GM11168 (cell line): ENCODE measurements at regions not wholly inside any gene's neighbourhood (a gene's known extent, or its start where the extent isn't known, plus 50 kb on each side); places are given as distances from the start of the nearest gene placed in this dataset.

Source experiments
- in situ Hi-C: fragments of 300-500 bp; cut with MboI; formaldehyde crosslinking; loops from one replicate; pipeline ENCODE4 v1.12.0; 2022; ENCODE audit warnings: low sequenced_read_pairs; ENCODE audit not compliant: unreplicated experiment

DNA sequence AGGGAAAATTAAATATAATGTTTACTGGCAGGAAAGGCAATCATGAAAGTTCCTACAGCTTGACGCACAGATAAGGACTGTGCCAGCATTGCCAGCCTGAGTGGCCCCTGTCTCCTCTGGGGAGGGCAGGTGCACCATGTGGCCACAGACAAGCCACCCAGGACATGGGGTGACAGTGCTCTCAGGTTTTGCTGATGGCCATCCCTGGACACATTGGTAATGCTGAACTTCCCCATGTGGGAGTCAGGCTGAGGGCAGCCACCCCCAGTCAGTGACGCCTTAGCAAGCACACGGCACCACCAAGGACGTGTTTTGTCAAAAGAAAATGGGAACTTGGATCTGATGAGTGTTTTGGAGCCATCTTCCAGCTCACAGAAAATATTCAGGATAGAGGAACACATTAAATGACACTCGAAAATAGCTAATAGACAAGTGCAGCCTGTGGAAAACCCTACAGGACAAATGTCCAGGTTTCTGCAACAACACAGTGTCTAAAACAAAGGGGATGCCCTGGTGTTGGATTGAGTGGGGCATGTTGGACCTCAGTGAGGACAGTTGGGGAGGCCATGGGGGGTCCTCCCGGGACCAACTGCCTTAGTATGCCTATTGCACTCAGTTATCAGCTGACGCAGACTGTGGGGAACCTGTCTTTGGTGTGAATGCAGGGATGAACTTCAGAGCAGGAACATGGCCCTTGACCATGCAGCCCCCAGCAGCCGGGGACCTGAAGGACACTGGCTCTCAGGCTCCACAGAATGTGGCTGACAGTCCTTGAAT is 1450.5 kb downstream of the BRD1 start:
- in situ Hi-C loops, result no loop called here

DNA sequence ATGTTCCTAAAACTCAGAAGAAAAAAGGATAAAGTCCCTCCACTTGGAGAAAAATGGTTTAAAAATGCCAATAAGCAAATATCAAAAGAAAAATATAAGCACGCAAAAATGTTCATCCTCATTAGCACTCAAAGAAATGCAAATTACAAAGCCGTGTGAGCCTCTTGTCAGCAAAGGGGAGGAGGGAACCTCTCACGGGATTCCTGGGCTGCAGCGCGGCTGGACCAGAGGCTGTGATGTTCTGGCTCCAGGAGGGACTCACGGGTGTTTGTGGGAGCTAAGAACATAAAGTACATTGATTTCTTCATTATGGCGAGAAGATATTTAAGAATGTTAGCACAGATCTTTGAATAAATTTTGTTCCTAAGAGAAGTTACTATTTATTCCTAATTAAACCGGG is 1451.2 kb downstream of the BRD1 start:
- in situ Hi-C loops, result no loop called here

DNA sequence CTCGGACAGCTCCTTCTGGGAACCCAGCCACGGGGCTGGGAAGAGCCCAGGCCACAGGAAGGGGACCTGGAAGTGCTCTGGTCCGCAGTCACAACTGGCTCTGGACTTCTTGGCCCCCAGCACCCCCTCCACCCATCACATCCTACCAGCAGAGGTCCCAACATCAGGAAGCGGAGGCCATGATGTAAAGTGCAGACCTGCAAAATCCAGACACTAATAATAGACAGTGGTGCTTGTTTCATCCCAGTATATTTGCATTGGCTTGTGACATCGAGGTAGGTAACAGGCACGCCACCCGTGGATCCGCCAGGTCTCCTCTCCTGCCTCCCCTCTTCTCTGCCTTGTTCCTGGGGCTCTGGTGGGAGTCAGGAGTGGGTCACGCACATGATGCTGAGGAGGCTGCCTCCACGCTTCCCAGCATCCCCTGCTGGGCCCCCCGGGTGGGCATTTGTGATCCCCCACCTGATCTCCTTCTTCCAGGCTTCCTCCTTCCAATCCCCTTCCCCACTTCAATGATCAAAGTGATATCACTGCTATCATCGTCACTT is 1454.0 kb downstream of the BRD1 start:
- in situ Hi-C loops, result no loop called here

DNA sequence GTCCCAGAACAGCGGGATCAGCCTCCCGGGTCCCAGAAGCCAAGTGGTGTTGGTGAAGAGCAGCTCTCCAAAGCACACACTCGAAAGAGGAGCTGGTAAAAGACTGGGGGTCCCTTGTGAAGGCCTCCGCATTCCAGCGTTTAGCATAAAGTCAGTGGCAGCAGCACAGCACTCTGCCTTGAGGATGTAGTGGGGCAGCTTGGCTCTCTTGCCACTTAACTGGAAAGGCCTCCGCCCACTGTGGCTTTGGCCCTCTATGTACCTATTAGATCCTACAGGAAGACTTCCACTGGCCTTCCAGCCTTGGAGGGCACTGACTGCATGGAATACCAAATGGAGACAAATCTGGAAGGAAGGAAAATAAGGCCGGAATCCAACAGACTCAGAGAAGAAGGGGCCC is 1455.3 kb downstream of the BRD1 start:
- in situ Hi-C loops, result no loop called here

DNA sequence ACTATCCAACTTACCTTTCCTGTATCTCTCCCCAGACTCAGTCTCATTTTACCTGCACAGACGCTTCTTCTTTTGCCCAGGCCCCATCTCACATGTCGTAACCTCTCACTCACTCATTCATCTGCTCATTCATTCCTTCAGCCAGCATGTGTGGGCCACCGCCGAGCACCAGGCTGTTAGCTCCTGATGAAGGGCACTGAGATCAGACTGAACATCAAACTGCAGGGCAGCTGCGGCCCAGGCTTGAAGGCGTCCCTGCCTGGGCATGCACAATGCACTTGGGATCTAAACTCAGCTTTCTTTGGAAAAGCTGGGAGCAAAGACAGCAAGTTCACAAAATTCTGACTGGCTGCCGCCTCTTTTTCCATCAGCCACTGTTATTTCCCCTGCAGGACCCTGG is 1456.3 kb downstream of the BRD1 start:
- in situ Hi-C loops, result no loop called here

DNA sequence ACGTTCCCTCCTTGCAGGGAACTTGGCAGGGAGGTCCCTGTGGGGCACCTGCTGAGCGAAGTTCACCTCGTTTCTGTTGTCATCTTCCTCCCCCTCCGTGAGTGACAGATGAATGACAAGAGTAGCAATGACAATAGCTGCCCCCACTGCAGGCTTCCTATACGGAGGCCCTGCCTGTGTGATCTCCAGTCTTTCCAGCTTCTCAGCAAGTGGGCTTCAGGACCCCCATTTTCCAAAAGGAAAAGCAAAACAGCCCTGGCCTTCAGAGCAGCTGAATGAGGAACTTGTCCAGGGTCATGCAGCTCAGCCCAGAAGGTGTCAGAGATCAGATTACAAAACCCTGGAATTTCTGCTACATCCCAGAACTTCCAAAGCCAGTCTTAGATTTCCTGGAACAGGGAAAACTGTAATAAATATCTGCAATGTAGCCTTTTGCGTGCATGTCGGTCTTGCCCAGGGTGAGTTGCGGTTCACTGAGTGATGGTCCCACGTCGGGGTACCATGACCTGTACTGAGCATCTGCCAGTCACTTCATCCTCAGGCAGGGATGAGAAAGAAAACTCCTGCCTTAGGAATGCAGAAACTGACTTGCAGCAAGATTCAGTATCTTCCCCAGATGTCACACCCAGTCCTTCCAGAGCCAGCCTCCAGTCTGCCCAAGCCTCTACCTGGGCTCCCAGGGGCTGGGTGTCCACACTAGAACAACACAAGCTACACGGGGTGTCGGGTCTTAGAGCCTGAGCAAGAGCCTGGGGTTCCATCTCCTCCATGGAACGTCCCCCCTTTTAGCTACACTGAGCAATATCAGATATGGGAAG is 1457.0 kb downstream of the BRD1 start:
- in situ Hi-C loops, result no loop called here

DNA sequence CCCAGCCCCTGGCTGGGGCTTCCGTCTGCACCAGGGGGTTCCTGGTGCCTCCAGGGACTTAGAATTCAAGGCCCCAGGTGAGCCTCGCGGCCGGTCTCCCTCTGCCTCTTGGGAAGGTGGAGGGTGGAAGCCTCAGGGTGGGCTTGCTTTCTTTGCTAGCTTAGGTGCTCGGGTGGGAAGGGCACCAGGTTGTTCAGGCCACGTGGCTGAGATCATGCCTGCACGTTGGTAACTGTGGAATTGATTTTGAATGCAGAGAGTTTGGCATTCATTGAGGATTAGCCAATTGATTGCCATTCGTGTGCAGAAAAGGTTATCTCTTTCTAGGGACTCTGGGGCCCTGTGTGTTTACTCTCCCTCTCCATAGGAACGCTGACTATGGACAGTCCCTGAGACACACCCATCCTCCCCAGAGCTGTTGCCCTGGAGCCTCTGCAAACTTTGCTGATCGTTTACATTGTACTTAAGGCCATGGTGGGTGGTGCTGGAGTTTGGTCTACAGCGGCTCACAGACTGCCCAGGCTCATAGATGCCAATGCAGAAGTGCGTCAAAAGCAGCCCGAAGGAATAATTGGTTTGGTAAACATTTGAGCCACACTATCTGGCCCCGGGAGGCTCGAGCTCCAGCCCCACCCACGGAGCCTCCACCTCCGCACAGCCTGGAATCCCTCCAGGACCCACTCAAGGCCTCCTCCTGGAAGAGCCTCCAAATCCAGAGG is 1457.7 kb downstream of the BRD1 start:
- in situ Hi-C loops, result no loop called here

DNA sequence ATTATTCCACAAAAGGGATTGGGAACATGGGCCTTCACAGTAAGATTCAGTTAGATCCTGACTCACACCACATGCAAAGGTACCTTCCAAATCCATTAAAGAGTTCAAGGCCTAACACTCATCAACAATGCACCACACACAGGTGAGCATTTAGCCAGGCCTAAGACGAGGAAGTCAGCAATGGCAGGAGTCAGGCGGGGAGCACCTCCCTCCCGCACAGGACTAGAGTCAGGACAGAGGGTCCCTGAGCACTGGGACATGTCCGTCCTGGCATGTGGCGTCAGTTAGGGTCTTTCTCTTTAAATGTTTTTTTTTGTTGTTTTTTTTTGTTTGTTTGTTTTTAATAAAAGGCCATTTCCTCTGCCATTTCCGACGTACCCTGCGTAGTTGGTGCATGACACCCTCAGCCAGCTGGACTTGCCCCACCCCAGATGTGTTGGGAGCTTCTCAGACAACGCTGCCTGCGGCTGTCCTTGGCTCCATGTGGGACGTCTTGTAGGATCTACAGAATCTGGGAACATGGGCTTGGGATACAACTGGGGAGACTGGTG is 1458.6 kb downstream of the BRD1 start:
- in situ Hi-C loops, result no loop called here

DNA sequence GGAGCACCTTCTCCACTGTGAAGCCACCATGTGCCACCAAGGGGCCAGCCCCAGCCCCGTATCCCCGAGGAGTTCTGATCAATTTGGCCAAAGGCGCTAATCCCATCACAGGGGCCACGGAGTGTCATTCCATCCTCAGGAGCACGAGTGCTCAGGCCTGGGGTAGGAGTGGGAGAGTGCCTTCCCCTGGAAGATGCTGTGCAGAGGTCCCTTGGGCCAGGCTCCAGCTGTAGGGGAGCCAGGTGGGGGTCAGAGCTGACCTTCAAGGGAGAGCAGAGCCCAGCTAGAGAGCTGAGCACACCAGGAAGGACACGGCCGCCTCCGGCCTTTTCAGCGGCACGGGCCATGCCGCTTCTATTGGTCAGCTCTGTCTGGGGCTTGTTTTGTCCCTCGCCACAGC is 1459.9 kb downstream of the BRD1 start:
- in situ Hi-C loops, result no loop called here

DNA sequence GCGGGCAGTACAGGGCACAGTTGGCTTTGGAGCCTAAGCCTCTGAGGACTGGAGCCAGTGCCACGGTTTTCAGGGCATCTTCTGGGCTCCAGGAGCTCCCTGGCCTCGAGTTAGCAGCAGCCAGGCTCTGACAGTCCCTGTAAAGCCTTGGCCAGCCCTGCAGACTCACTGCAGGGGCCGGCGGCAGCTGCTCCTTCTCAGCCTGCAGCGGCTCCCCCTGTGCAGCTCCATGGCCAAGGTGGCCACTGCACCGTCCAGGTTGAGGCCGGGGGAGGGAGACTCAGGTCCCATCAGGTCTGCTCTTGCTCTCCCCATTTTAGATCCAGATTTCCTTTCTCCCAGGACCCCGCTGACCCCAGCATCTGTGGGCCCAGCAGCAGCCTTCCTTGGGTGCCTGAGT is 1461.1 kb downstream of the BRD1 start:
- in situ Hi-C loops, result no loop called here

DNA sequence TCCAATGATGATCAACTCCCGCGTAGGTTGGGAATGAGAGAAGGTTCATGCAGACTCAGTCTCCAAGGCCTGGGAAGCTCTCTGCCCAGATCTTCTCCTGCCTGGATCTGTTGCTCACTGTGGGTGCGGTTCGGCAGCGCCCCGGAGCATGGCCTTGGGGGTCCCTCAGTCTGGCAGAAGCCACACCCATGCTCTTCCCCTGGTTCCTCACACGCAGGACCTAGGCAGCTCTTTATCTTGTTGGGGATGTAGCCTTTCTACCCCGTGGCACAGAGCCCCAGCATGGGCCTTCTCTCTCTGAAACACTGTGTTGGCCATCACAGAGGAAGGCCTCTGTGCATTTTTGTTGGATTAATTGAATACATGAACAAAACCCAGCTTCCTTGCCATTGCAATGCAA is 1461.6 kb downstream of the BRD1 start:
- in situ Hi-C loops, result no loop called here

DNA sequence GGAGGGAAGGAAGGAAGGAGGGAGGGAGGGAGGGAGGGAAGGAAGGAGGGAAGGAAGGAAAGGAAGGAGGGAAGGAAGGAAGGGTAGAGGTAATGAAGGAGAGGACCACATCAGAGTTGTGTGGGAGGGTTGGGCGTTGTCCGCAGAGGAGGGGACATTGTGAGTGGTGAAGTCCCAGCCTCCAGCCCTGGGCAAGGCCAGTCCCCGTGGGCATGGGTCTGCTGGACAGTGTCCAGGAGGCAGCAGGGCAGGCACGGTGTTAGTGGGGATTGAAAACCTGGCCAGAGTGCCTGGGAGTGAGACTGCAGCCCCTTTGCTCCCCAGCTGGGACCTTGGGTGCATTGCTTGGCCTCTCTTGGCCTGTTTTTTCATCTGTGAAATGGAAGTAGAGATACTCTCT is 1462.3 kb downstream of the BRD1 start:
- in situ Hi-C loops, result no loop called here

DNA sequence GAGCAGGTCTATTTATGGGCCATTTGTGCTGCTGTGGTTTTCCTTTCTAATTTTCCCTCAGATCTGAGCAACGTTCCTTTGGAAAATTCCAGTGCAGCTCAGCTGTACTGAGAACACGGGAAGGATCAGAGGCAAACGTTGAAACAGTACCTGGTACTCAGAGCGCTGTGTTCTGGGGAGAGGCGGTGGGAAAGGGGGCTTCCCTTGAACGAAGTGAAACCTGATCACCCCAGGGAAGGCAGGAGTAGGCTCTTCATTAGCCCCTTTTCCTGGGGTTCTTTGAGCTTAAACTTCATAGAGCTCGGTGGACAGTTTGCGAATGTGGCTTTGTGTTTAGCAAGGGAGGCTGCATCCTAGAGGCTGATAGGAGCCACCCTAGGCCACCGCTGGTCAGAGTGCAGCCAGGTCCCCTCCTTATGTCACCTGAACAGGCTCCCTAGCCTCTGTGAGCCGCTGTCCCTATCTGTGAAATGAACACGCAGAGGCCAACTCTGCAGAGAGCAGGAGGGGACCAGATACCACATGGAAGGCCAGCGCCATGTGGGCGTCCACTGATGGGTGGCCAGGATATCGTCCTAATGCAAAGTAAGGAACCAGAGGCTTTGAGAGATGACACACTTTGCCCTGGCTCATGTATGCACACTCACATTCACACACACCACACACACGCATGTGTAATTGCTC is 1464.8 kb downstream of the BRD1 start:
- in situ Hi-C loops, result no loop called here

DNA sequence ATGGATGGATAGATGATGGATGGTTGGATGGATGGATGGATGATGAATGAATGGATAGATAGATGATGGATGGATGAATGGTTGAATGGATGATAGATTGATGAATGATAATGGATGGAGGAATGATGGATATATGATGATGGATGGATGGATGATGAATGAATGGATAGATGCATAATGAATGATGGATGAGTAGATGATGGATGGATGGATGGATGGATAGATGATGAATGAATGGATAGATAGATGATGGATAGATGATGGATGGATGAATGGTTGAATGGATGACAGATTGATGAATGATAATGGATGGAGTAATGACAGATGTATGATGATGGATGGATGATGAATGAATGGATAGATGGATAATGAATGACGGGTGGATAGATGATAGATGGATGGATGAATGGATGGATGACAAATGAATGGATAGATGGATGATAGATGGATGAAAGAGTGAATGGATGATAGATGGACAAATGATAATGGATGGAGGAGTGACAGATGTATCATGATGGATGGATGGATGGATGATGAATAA is 1466.5 kb downstream of the BRD1 start:
- in situ Hi-C loops, result no loop called here

DNA sequence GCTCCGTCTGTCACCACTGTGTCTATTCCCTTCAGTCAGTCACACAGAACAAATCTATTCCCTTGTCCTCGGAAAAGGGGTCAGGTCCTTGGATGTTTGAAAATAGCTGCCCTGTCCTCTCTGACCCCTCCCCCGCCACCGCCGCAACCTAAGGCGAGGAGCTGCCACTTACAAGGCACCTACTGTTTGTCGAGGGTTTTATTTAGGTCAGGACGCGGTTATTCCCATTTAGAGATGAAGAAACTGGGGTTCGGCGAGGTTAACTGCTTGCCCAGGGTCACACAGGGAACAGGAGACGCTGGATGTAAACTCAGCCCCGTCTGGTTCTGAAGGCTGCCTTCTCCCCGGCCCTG is 1468.1 kb downstream of the BRD1 start:
- in situ Hi-C loops, result no loop called here

DNA sequence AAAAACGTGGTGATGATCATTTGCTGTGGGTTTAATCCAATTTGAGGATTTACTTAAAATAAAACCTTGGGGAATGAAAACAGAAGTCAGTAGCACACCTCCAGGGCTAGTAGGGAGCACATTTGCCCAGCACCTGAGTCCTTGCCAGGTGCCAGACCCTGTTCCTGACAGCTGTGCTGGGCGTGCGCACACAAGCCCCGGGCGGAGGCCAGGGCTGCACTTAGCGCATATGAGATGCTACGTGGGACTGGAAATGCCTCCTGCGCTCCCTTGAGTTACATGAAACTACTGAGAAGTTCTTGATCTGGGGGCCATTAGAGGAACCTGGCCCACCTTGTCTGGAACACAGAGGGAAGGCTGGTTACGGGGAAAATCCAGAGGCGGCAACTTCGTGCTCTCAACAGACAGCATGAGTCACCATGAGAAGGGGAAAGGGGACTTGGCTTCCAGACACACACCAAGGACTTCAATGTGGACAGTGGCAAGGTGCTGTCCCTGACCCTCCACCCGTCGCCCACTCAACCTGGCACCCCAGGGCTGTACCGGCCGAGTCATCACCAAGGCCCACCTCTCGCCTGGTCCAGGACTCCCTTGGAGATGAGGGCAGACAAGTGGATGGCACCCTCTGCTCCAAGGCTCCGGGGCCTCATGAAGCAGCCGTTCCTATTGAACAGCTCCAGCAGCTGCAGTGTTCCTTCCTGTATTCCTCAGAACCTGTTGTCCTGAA is 1468.6 kb downstream of the BRD1 start:
- in situ Hi-C loops, result no loop called here

DNA sequence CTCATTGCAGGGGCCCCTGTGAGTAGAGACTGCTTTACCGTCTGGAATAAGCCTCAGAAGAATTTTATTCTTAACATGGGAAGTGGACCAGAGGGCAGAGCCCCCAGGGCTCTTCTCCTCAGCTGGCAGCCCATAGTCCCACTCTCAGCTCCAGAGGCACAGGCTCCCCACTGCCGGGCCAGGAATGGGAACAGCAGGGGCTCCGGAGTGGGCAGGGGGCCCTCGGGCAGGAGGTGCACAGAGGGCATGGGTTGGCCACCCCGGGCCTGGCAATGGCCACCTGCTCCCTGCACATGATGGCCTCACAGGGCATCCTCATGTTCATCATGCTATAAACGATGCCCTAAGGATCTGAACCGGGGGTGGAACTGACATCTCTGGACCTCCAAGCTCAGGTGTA is 1469.7 kb downstream of the BRD1 start:
- in situ Hi-C loops, result no loop called here

DNA sequence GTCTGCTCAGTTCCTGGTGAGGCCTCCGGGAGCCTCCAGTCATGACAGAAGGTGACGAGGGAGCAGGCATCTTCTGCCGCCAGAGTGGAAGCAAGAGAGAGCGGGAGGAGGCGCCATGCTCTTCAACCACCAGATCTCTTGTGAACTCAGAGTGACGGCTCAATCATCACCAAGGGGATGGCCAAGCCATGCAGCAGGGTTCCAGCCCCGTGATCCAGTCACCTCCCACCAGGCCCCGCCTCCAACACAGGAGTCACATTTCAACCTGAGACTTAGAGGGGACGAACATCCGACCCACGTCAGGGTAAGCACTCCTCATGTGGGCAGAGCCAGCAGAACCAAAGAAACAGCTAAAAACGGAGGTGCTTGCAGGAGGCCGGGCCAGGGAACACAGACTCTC is 1470.5 kb downstream of the BRD1 start:
- in situ Hi-C loops, result no loop called here

DNA sequence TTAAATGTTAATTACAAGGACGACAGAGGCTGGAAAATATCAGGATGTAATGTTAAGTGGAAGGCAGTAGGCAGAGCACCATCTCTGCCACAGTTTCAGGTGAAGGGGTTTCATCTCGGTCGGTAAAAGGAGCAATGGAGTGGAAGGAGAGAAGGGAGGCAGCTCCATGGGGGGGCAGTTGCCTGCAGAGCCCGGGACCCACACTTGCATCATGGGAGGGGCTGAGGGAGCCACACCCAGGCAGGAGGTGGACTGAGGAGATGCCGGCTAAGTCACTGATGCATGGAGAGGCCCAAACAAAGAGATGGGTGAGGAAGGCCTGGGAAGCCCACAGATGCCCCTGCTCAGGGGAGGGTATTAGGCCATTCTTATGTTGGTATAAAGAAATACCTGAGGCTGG is 1470.9 kb downstream of the BRD1 start:
- in situ Hi-C loops, result no loop called here
